Superior temporal gyrus (tissue), 1 donor: ENCODE measurements at regions not wholly inside any gene's neighbourhood (a gene's known extent, or its start where the extent isn't known, plus 50 kb on each side); places are given as distances from the start of the nearest gene placed in this dataset.

Source experiments
- DNase-seq: peaks from one replicate; pipeline ENCODE4 v3.0.0-alpha.2; 2016; ENCODE audit errors: extremely low spot score

GRCh38 chr13:86201477-86201876, 402.3 kb upstream of the SLITRK6 start:
- DNase-seq = no peak

GRCh38 chr13:86193281-86193680, 394.1 kb upstream of the SLITRK6 start:
- peak; percentile 35 for DNase-seq

- no peak for DNase-seq
Observed at GRCh38 chr13:86188170-86188569, 389.0 kb upstream of the SLITRK6 start.

- DNase-seq = no peak
Observed at GRCh38 chr13:86185636-86186035, 386.4 kb upstream of the SLITRK6 start.

GRCh38 chr13:86185107-86185506, 385.9 kb upstream of the SLITRK6 start:
- no peak for DNase-seq

GRCh38 chr13:86174622-86175021, 375.4 kb upstream of the SLITRK6 start:
- no peak for DNase-seq

GRCh38 chr13:86172961-86173360, 373.7 kb upstream of the SLITRK6 start:
- DNase-seq = no peak

- DNase-seq = no peak
Observed at GRCh38 chr13:86161257-86161656, 362.0 kb upstream of the SLITRK6 start.

DNA sequence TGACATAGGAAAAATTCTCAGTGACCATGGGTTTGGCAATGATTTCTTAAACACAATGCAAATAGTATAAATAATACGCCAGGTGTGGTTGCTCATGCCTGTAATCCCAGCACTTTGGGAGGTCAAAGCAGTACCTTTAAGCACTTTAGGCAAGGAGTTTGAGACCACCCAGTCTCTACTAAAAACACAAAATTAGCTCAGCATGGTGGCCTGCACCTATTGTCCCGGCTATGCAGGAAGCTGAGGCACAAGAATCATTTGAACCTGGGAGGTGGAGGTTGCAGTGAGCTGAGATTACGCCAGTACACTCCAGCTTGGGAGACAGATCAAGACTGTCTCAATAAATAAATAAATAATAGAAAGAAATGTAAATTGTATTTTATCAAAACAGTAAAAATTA, 356.5 kb upstream of the SLITRK6 start:
- DNase-seq = no peak

DNA sequence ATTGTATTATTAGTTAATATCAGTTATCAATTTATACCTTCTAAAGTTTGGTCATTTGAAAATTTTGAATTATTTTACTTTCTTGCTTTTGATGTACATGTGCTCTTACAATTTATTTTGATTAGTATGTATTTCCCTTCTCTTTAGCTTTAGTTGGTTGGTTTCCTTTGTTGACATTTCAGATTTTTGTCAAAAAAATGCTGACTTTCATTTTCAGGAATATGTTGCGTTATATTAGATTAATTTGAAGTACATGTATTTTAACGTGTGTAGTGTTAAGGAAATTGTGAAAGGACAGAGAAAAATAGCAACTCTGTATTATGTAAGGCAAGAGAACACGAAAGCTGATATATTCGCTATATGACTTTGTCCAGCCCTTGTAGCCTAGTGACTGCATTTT, 342.9 kb upstream of the SLITRK6 start:
- no peak for DNase-seq

- DNase-seq = no peak
Observed at GRCh38 chr13:86135856-86136255, 336.6 kb upstream of the SLITRK6 start.

DNA sequence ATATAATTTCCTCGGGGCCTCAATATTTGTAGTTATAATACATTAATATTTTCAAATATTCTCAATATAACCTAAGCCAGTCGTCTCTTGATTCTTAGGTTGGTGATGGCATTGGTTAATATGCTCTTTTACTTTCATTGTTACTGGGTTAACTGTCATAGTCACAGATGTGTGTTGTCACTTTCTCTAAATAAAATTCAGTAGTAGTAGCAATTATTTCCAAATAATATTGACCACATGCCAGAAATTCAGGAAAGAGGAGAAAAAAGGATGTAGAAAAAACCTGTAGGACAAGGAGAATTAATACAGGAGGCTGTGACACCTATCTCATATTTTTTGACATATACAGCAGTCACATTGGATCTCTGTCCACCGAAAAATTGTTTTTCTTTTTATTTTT, 322.7 kb upstream of the SLITRK6 start:
- DNase-seq = no peak

DNA sequence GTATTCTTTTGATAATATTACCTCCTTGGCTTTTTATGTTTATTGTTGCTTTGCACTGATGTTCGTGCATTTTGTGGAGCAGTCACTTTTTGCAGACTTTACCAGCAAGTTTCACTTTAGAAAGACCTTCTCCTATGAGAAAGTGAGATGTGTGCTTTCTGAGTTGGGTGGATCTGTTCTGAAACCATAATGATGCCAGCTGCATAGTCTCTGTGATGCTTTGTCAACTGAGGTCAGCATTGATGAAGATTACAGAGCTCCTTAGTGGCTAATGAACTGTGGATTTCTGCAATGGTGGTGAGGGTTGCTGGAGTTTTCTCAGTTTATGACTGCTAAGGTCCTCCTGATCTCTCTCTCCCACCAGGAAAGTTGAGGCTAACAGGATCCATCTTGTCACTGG, 309.9 kb upstream of the SLITRK6 start:
- no peak for DNase-seq

GRCh38 chr13:86108334-86108733, 309.1 kb upstream of the SLITRK6 start:
- no peak for DNase-seq

DNA sequence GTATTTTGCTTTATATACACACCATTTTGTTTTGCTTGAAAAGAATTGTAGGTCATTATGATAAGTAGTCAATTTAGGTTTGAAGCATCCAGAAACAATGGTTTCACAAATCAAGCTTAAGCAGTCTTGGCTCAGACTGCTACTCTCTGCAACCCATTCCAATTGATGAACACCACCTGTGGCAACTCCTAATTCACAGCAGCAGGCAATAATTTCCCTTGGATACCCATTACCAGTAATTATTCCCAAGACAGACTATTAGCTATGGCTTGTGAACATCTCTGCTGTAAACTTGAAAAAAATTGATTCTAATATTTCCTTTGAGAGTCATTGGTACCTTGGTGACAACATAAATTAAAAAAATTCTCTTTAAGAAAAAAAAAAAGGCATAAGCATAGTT, 299.3 kb upstream of the SLITRK6 start:
- DNase-seq = no peak

DNA sequence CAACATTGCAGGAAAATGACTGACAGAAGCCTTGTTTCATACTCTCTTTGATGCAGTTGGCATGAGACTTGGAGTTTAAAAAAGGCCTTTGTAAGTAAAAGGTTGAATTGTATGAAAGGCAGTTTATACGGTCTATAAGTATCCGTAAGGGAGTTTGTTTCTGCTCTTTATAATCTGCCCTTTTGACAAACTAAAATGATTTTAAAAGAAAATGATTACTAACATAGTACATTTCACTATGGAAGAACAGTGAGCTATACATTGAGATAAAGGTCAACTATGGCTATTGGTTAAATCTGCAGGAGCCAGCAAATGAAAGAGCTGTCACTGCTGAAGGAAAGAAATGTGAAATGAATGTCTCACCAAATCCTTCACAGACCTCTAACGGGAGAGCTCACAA, 296.1 kb upstream of the SLITRK6 start:
- DNase-seq = no peak

DNA sequence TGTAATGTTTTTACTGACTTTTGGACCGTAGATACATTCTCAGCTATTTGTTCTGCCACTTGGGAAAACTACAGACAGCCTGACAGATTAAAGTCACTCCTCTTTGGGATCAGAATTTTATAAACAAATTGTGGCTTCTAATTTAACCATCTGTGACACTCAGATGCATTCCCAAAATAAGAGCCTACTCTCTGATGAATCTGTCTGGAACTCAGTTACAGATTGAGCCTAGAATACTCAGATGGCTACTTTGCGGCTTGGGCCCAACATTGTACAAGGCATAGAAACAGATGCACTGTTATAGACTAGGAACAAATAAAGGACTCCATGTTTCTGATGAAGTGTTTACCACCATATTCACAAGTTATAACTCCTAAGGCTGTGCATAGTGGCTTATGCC, 291.0 kb upstream of the SLITRK6 start:
- DNase-seq = no peak

DNA sequence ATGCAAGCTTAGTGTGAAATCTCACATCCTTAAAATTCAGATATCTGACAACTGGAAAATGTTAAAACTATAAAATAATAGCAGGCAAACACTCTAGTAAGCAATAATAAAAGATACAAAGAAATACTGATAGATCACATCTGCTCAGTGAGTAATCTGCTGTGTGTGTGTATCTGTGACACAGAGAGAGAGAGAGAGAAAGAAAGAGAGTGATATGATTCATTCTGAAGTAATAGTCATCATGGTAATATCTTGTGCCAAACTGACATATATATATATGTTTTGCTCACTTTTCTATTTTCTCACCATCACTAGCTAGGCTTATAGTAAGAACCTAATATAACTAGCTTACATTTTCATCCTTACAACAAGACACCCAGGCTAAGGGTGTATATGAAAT, 288.0 kb upstream of the SLITRK6 start:
- DNase-seq = peak; percentile 35

GRCh38 chr13:86085890-86086289, 286.7 kb upstream of the SLITRK6 start:
- DNase-seq = peak; percentile 23

GRCh38 chr13:86082121-86082520, 282.9 kb upstream of the SLITRK6 start:
- no peak for DNase-seq

DNA sequence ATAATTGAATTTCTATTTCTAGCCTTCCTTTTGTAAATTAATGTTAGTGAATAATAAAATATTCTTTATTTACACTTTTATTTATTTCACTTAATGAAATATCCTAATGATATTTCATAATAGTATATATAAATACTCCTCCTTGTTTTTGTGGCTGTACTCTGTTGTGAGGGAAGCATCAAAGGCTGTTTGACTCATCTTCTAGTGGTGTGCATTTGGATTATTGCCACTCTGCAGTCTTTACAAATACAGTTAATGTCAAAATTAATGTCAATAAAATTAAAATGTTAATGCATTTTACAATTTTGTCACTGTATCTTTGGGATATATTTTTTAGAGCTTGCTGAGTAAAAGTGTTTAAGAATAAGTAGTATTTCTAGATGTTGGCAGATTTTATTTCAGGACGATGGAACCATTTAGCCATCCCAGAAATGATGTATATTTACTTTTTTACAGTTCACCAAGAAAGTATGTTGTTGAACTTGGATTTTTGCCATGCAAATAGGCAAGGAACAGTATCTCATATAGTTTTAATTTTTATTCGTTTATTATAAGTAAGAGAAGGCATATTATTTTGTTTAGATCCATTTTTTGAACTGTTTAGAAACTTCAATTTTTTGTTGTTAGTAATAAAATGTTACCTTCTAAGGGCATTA, 281.2 kb upstream of the SLITRK6 start:
- no peak for DNase-seq

- DNase-seq = no peak
Observed at GRCh38 chr13:86066611-86067365, 267.6 kb upstream of the SLITRK6 start.

DNA sequence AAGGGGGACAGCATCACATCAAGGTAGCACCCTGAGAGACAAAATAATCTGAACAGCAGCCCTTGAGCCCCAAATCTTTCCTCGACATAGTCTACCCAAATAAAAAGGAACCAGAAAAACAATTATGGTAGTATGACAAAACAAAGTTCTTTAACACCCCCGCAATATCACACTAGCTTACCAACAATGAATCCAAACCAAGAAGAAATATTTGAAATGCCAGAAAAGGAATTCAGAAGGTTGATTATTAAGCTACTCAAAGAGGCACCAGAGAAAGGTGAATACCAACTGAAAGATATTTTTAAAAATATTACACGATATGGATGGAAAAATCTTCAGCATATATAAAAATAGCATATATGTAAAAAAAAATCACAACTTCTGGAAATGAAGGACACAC, 252.9 kb upstream of the SLITRK6 start:
- DNase-seq = no peak
